PC-9 (cell line): ENCODE measurements at regions not wholly inside any gene's neighbourhood (a gene's known extent, or its start where the extent isn't known, plus 50 kb on each side); places are given as distances from the start of the nearest gene placed in this dataset.

ENCODE experiments used
- BruUV-seq: library from RNA; stranded (reverse); fragments of 400-500 nt; replicated peaks from 2 replicates; lab custom pipeline; 2021; lab: Mats Ljungman, UMichigan
- CTCF ChIA-PET: fragments of 300-600 bp; sonication (Branson Sonifier 250); formaldehyde crosslinking; loops from one replicate; lab custom pipeline; 2022; ENCODE audit warnings: antibody characterized with exemption; lab: Charles Lee
- POLR2A ChIA-PET: fragments of 300-600 bp; sonication (Branson Sonifier 250); formaldehyde crosslinking; loops from one replicate; lab custom pipeline; 2022; ENCODE audit warnings: antibody characterized with exemption; ENCODE audit not compliant: unreplicated experiment; lab: Charles Lee
- DNase-seq, 2 experiments: peaks; one replicate each; pipeline versions ENCODE4 v3.0.0 to v3.0.0-alpha.2; 2015 to 2022; ENCODE audit warnings: mixed read lengths in 1 of 2
- H2AFZ ChIP-seq: fragments of 200-600 bp; sonication (generic); 2 replicates; pipeline ENCODE4 v1.8.1; 2017; ENCODE audit warnings: antibody characterized with exemption
- H3F3A ChIP-seq: fragments of 200-600 bp; sonication (generic); 2 replicates; pipeline ENCODE4 v1.8.1; 2017; ENCODE audit warnings: antibody characterized with exemption, mild to moderate bottlenecking, low read depth; ENCODE audit not compliant: insufficient read depth
- H3K27ac ChIP-seq: fragments of 200-600 bp; sonication (generic); 2 replicates; pipeline ENCODE4 v1.6.1; 2016; ENCODE audit warnings: mixed run types
- H3K27me3 ChIP-seq: fragments of 200-600 bp; sonication (generic); 2 replicates; pipeline ENCODE4 v1.6.1; 2016; ENCODE audit warnings: low read depth, mixed run types; ENCODE audit not compliant: insufficient read depth
- H3K36me3 ChIP-seq: fragments of 200-600 bp; sonication (generic); 2 replicates; pipeline ENCODE4 v1.6.1; 2016; ENCODE audit warnings: low read depth, mixed run types
- H3K4me1 ChIP-seq: fragments of 200-600 bp; sonication (generic); replicated peaks from 2 replicates; pipeline ENCODE4 v1.6.1; 2016; ENCODE audit warnings: mixed run types; ENCODE audit not compliant: insufficient read depth
- H3K4me2 ChIP-seq: fragments of 200-600 bp; sonication (generic); 2 replicates; pipeline ENCODE4 v1.6.1; 2017; ENCODE audit warnings: mixed run types
- H3K4me3 ChIP-seq: fragments of 200-600 bp; sonication (generic); 2 replicates; pipeline ENCODE4 v1.6.1; 2016; ENCODE audit warnings: mixed run types
- H3K79me2 ChIP-seq: fragments of 200-600 bp; sonication (generic); 2 replicates; pipeline ENCODE4 v1.6.1; 2017; ENCODE audit warnings: low read depth, mixed run types
- H3K9me2 ChIP-seq: fragments of 200-600 bp; sonication (generic); 2 replicates; pipeline ENCODE4 v1.8.1; 2017; ENCODE audit warnings: mild to moderate bottlenecking; ENCODE audit not compliant: insufficient read depth
- H3K9me3 ChIP-seq: fragments of 200-600 bp; sonication (generic); 2 replicates; pipeline ENCODE4 v1.8.1; 2016; ENCODE audit warnings: low read depth; ENCODE audit not compliant: insufficient read depth
- H4K20me1 ChIP-seq: fragments of 200-600 bp; sonication (generic); 2 replicates; pipeline ENCODE4 v1.8.1; 2017; ENCODE audit not compliant: insufficient read depth
- CTCF ChIP-seq: fragments of 200-600 bp; sonication (generic); conservative IDR thresholded peaks from 2 replicates; pipeline ENCODE4 v1.6.1; 2017; ENCODE audit warnings: mixed run types, antibody characterized with exemption, mild to moderate bottlenecking, moderate library complexity
- EZH2 ChIP-seq: fragments of 200-600 bp; sonication (generic); IDR thresholded peaks from 2 replicates; pipeline ENCODE4 v1.8.0; 2017; ENCODE audit warnings: antibody characterized with exemption, low read depth
- intact Hi-C: fragments of 100-400 bp; cut with micrococcal nuclease; formaldehyde crosslinking; loops from one replicate; pipeline ENCODE4 v1.10.0; 2022; ENCODE audit not compliant: unreplicated experiment

- Histone ChIP-seq H3K4me3 (no peak overlapping the region), H3K27ac (no peak overlapping the region), H3K27me3 (no peaks in the 10 kb centered on the region), H3K4me1 (no peaks in the 10 kb centered on the region), H3K9me3 (no peaks in the 10 kb centered on the region), H3K4me2 (no peak overlapping the region), H3K79me2 (no peaks in the 10 kb centered on the region), H2AFZ (no peak overlapping the region), H3K36me3 (no peaks in the 10 kb centered on the region), H3K9me2 (no peaks in the 10 kb centered on the region), H4K20me1 (no peaks in the 10 kb centered on the region), H3F3A (no peaks in the 10 kb centered on the region)
- DNase-seq, result no peak
- ChIA-PET CTCF (no interaction called here), POLR2A (no interaction called here)
- TF ChIP-seq EZH2, result no peak
- no peak for TF ChIP-seq CTCF
- intact Hi-C loops, result no loop called here
- BruUV-seq, result no TSS peak
Observed at GRCh38 chr9:18129809-18130334, 344.1 kb upstream of the ADAMTSL1 start.

- no peak overlapping the region for H3K4me3 ChIP-seq
- ChIA-PET POLR2A (no interaction called here), CTCF (no interaction called here)
- no peaks in the 10 kb centered on the region for H3K9me2 ChIP-seq
- DNase-seq, result no peak
- H4K20me1 ChIP-seq, result no peaks in the 10 kb centered on the region
- no peak overlapping the region for H3K4me2 ChIP-seq
- intact Hi-C loops, result no loop called here
- BruUV-seq, result no TSS peak
- no peaks in the 10 kb centered on the region for H3K79me2 ChIP-seq
- H2AFZ ChIP-seq, result no peak overlapping the region
- TF ChIP-seq EZH2, result no peak
- TF ChIP-seq CTCF, result no peak
- no peaks in the 10 kb centered on the region for H3F3A ChIP-seq
- H3K9me3 ChIP-seq, result no peaks in the 10 kb centered on the region
- H3K36me3 ChIP-seq, result no peaks in the 10 kb centered on the region
- no peaks in the 10 kb centered on the region for H3K4me1 ChIP-seq
- H3K27ac ChIP-seq, result no peak overlapping the region
- H3K27me3 ChIP-seq, result no peaks in the 10 kb centered on the region
Observed at GRCh38 chr9:18136354-18136994, 337.5 kb upstream of the ADAMTSL1 start.

- Histone ChIP-seq H3K4me3 (no peak overlapping the region), H3K27ac (no peak overlapping the region), H2AFZ (no peak overlapping the region), H3K4me1 (no peaks in the 10 kb centered on the region), H3K36me3 (no peaks in the 10 kb centered on the region), H3K9me3 (no peaks in the 10 kb centered on the region), H3F3A (no peaks in the 10 kb centered on the region), H3K27me3 (no peaks in the 10 kb centered on the region), H3K9me2 (no peaks in the 10 kb centered on the region), H3K79me2 (no peaks in the 10 kb centered on the region), H4K20me1 (no peaks in the 10 kb centered on the region), H3K4me2 (no peak overlapping the region)
- TF ChIP-seq CTCF, result no peak
- TF ChIP-seq EZH2, result no peak
- POLR2A ChIA-PET, result no interaction called here
- BruUV-seq, result no TSS peak
- CTCF ChIA-PET, result no interaction called here
- no peak for DNase-seq
- intact Hi-C loops, result no loop called here
Observed at GRCh38 chr9:18137815-18138214, 336.1 kb upstream of the ADAMTSL1 start.
